ENCODE measurements at regions not wholly inside any gene's neighbourhood (a gene's known extent, or its start where the extent isn't known, plus 50 kb on each side); places are given as distances from the start of the nearest gene placed in this dataset.

DNA sequence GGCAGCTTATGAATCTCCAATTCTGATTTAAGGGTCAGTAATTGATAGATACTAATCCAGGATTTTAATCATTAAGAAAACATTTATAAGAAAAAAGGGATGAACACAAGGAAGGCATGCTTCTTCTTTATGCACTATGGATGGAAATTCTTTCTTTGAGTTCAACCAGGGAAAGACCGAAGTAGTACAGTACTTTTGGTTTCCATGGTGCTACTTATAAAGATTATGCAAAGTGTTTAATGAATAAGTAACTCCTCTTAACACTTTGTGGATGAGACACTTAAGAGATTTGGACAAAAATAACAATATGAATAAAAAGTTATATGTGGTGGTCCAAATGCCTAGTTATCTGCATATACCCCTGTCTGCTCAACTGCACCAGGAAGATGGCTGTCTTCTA, 666.5 kb upstream of the FANCL start:
- DNase-seq (ENCODE audit: insufficient read length, low spot score, missing footprints): no peak
- Histone ChIP-seq H3K79me2 (ENCODE audit: insufficient read depth, low read length) (no peaks in the 10 kb centered on the region), H3K4me3 (ENCODE audit: insufficient read depth, low read length) (no peak overlapping the region), H3K4me1 (ENCODE audit: insufficient read depth, low read length) (no peaks in the 10 kb centered on the region), H4K20me1 (ENCODE audit: insufficient read depth, low read length) (no peaks in the 10 kb centered on the region), H3K27ac (ENCODE audit: low read depth, low read length) (no peak overlapping the region), H3K27me3 (ENCODE audit: insufficient read depth, low read length) (no peaks in the 10 kb centered on the region), H3K4me2 (ENCODE audit: insufficient read depth, low read length) (no peak overlapping the region), H3K36me3 (ENCODE audit: insufficient read depth, low read length) (no peaks in the 10 kb centered on the region), H3K9me3 (ENCODE audit: low read depth, low read length) (no peaks in the 10 kb centered on the region), H2AFZ (ENCODE audit: low read length) (no peak overlapping the region)
- TF ChIP-seq, protein P1, sequence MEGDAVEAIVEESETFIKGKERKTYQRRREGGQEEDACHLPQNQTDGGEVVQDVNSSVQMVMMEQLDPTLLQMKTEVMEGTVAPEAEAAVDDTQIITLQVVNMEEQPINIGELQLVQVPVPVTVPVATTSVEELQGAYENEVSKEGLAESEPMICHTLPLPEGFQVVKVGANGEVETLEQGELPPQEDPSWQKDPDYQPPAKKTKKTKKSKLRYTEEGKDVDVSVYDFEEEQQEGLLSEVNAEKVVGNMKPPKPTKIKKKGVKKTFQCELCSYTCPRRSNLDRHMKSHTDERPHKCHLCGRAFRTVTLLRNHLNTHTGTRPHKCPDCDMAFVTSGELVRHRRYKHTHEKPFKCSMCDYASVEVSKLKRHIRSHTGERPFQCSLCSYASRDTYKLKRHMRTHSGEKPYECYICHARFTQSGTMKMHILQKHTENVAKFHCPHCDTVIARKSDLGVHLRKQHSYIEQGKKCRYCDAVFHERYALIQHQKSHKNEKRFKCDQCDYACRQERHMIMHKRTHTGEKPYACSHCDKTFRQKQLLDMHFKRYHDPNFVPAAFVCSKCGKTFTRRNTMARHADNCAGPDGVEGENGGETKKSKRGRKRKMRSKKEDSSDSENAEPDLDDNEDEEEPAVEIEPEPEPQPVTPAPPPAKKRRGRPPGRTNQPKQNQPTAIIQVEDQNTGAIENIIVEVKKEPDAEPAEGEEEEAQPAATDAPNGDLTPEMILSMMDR (IDR thresholded peaks at IDR 0.05; ENCODE audit: extremely low read depth, low read depth, low read length): no peak

DNA sequence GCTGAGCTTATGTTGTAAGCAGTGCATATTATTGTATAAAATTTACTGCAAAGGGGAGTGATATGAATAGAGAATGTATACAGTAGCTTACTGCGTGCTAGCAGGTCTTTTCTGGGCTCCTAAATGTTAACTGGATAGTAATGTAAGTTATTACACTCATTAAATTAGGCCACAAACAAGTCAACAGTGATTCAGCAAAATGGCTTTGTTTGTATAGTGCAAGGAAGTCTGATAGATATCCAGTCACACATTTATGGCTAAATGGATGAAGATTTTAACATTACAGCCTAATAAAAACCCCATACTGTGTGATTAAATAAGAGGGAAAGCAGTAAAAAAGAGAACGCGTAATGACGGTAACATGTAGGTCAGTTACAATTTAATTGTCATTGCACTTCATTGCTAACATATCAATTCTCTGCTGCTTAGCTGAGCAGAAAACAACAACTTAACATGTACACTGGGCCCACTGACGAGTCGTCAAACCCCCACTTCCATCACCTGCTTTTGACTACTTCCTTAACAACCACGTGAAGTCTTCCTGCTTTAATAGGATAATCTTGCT, 665.0 kb upstream of the FANCL start:
- H3K9me3 ChIP-seq (ENCODE audit: low read depth, low read length): no peaks in the 10 kb centered on the region
- no peak overlapping the region for H3K4me2 ChIP-seq (ENCODE audit: insufficient read depth, low read length)
- no peaks in the 10 kb centered on the region for H3K4me1 ChIP-seq (ENCODE audit: insufficient read depth, low read length)
- H2AFZ ChIP-seq (ENCODE audit: low read length): no peak overlapping the region
- H3K27ac ChIP-seq (ENCODE audit: low read depth, low read length): no peak overlapping the region
- H4K20me1 ChIP-seq (ENCODE audit: insufficient read depth, low read length): no peaks in the 10 kb centered on the region
- no peaks in the 10 kb centered on the region for H3K36me3 ChIP-seq (ENCODE audit: insufficient read depth, low read length)
- no peaks in the 10 kb centered on the region for H3K79me2 ChIP-seq (ENCODE audit: insufficient read depth, low read length)
- TF ChIP-seq, protein P1 (IDR thresholded peaks at IDR 0.05; ENCODE audit: extremely low read depth, low read depth, low read length): no peak
- H3K27me3 ChIP-seq (ENCODE audit: insufficient read depth, low read length): no peaks in the 10 kb centered on the region
- H3K4me3 ChIP-seq (ENCODE audit: insufficient read depth, low read length): no peak overlapping the region
- DNase-seq (ENCODE audit: insufficient read length, low spot score, missing footprints): no peak

DNA sequence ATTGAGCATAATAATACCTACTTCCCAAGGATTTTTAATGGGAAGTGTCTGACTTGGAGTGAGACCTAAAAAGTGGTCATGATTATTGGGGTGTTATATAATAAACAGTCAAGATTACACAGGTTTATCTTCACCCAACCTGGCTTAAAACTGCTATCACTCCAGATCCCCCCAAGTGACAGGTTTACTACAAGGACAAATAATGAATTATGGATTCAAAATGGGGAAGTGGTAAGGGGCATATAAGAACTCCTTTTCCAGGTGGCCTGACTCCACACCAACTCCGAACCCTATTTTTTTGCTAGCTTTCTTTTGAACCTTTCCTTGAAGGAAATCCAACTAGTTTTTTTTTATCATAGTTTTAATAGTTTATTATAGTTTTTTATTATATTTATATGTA, 663.0 kb upstream of the FANCL start:
- no peak overlapping the region for H3K27ac ChIP-seq (ENCODE audit: low read depth, low read length)
- H3K4me3 ChIP-seq (ENCODE audit: insufficient read depth, low read length): no peak overlapping the region
- H4K20me1 ChIP-seq (ENCODE audit: insufficient read depth, low read length): no peaks in the 10 kb centered on the region
- no peak overlapping the region for H2AFZ ChIP-seq (ENCODE audit: low read length)
- H3K27me3 ChIP-seq (ENCODE audit: insufficient read depth, low read length): no peaks in the 10 kb centered on the region
- no peak overlapping the region for H3K4me2 ChIP-seq (ENCODE audit: insufficient read depth, low read length)
- H3K79me2 ChIP-seq (ENCODE audit: insufficient read depth, low read length): no peaks in the 10 kb centered on the region
- H3K9me3 ChIP-seq (ENCODE audit: low read depth, low read length): no peaks in the 10 kb centered on the region
- DNase-seq (ENCODE audit: insufficient read length, low spot score, missing footprints): no peak
- TF ChIP-seq, protein P1 (IDR thresholded peaks at IDR 0.05; ENCODE audit: extremely low read depth, low read depth, low read length): no peak
- no peaks in the 10 kb centered on the region for H3K4me1 ChIP-seq (ENCODE audit: insufficient read depth, low read length)
- H3K36me3 ChIP-seq (ENCODE audit: insufficient read depth, low read length): no peaks in the 10 kb centered on the region

DNA sequence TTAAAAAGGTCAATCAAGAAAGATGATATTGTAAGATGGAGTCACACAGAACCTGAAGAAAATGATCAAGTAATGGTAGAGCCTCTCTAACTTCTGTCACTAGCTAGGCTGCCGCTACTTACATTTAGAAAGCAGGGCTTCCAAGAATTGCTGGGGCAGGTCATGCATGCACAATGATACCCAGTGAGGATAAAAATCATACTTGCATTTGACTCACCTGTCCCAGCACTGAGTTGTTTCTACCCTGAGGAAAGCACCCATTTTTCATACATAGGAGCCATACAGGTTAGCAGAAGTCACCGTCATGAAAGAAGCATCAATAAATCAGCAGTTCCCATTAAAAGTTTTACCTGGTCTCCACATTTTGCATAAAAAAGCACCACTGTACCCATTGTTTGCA, 662.3 kb upstream of the FANCL start:
- Histone ChIP-seq H3K9me3 (ENCODE audit: low read depth, low read length) (no peaks in the 10 kb centered on the region), H3K4me3 (ENCODE audit: insufficient read depth, low read length) (no peak overlapping the region), H3K27ac (ENCODE audit: low read depth, low read length) (no peak overlapping the region), H3K79me2 (ENCODE audit: insufficient read depth, low read length) (no peaks in the 10 kb centered on the region), H3K4me2 (ENCODE audit: insufficient read depth, low read length) (no peak overlapping the region), H2AFZ (ENCODE audit: low read length) (no peak overlapping the region), H3K4me1 (ENCODE audit: insufficient read depth, low read length) (no peaks in the 10 kb centered on the region), H3K27me3 (ENCODE audit: insufficient read depth, low read length) (no peaks in the 10 kb centered on the region), H4K20me1 (ENCODE audit: insufficient read depth, low read length) (no peaks in the 10 kb centered on the region), H3K36me3 (ENCODE audit: insufficient read depth, low read length) (no peaks in the 10 kb centered on the region)
- TF ChIP-seq, protein P1 (IDR thresholded peaks at IDR 0.05; ENCODE audit: extremely low read depth, low read depth, low read length): no peak
- DNase-seq (ENCODE audit: insufficient read length, low spot score, missing footprints): no peak

Data from osteoblast (primary cell).